Rectal smooth muscle tissue (tissue), 1 donor: ENCODE measurements at regions not wholly inside any gene's neighbourhood (a gene's known extent, or its start where the extent isn't known, plus 50 kb on each side); places are given as distances from the start of the nearest gene placed in this dataset.

ENCODE experiments used
- H3K27ac ChIP-seq: one replicate; pipeline ENCODE4 v1.7.0; 2013; ENCODE audit warnings: low read depth, low read length, inconsistent platforms
- H3K27me3 ChIP-seq: one replicate; pipeline ENCODE4 v1.7.0; 2013; ENCODE audit warnings: low read length; ENCODE audit not compliant: control insufficient read depth, insufficient read depth
- H3K36me3 ChIP-seq: one replicate; pipeline ENCODE4 v1.7.0; 2013; ENCODE audit warnings: low read length; ENCODE audit not compliant: control insufficient read depth, insufficient read depth
- H3K4me1 ChIP-seq: one replicate; pipeline ENCODE4 v1.7.0; 2013; ENCODE audit warnings: low read length; ENCODE audit not compliant: control insufficient read depth, insufficient read depth
- H3K4me3 ChIP-seq: one replicate; pipeline ENCODE4 v1.7.0; 2013; ENCODE audit warnings: low read length
- H3K9ac ChIP-seq: one replicate; pipeline ENCODE4 v1.7.0; 2013; ENCODE audit warnings: low read length

DNA sequence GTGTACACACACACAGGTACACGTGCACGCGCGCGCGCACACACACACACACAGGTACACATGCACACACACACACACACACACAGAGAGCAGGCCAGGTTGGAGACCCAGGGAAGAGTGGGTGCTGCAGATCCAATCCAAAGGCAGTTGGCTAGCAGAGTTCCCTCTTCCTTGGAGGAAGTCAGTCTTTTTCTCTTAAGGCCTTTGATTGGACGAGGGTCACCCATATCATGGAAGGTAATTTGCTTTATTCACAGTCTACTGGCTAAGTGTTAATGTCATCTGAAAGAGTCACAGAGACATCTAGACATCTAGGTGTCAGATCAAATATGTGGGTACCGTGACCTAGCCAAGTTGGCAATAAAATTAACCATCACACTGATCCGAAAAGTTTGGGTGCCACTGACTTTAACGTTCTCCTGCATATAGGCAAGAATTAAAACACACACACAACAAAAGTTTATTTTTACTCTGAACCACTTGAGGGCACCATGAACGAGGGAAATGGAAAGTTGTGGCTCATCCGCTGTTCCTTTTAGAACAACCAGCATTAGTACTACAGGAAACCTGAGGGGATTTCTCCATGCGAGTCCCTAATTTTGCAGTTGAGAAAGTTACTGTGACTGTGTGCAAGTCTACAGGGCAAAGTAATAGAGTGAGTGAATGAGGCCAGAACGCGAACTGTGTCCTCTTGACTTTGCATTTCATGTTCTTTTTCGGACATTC, 66.0 kb upstream of the STOX2 start:
- Histone ChIP-seq H3K27me3 (peaks cover 2% of the 10 kb centered on the region), H3K9ac (no peak overlapping the region), H3K4me1 (no peaks in the 10 kb centered on the region), H3K4me3 (no peak overlapping the region), H3K36me3 (no peaks in the 10 kb centered on the region), H3K27ac (no peak overlapping the region)

GRCh38 chr4:183840311-183840710, 64.8 kb upstream of the STOX2 start:
- H3K4me3 ChIP-seq: no peak overlapping the region
- H3K4me1 ChIP-seq: no peaks in the 10 kb centered on the region
- H3K27ac ChIP-seq: no peak overlapping the region
- H3K9ac ChIP-seq: no peak overlapping the region
- H3K27me3 ChIP-seq: peaks cover 2% of the 10 kb centered on the region
- H3K36me3 ChIP-seq: no peaks in the 10 kb centered on the region

DNA sequence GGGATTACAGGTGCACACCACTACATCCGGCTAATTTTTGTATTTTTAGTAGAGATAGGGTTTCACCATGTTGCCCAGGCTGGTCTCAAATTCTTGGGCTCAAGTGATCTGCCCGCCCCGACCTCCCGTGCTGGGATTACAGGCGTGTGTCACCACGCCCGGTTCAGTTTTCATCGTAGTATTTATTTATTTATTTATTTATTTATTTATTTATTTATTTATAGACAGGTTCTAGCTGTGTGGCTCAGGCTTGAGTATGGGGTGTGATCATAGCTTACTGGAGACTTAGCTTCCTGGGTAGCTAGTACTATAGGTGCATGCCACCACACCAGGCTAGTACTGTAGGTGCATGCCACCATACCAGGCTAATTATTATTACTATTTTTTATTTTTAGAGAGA, 64.1 kb upstream of the STOX2 start:
- Histone ChIP-seq H3K4me3 (no peak overlapping the region), H3K9ac (no peak overlapping the region), H3K4me1 (no peaks in the 10 kb centered on the region), H3K36me3 (no peaks in the 10 kb centered on the region), H3K27me3 (peaks cover 2% of the 10 kb centered on the region), H3K27ac (no peak overlapping the region)

DNA sequence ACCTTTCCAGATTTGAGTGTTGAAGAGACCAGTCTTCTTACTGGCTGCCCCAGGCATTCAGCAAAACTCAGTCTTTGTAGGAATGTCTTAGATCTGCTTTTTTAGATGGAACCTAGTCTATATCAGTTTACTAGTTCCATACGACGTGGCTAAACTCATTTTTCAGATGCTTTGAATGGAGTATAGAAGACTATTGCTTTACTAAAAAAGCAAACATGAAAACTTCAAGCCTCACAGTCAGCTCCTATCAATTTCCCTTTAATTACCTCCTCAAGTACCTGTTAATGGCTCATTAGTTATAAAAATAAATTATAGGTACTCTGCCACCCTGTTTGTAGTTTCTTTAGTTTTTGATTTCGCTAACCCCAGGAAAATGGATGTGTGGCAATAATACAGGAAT, 63.0 kb upstream of the STOX2 start:
- Histone ChIP-seq H3K36me3 (no peaks in the 10 kb centered on the region), H3K27ac (no peak overlapping the region), H3K9ac (no peak overlapping the region), H3K27me3 (peaks cover 2% of the 10 kb centered on the region), H3K4me1 (no peaks in the 10 kb centered on the region), H3K4me3 (no peak overlapping the region)

DNA sequence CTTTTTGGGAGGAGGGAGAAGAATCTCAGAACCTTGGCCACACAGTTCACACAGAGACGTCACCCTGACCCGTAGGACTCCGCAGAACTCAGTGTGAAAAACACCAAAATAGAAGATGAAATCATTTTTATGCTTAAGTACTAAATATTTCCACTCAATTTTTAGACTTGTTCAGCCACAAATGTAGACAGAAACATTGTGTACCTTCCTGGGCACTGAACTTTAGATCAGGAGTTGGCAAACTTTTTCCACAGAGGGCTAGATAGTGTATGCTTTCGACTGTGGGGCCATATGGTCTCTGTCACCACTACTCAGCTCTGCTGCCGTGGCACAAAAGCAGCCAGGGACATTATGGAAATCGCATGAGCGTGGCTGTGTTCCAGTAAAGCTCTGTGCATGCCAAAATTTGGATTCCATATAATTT, 61.8 kb upstream of the STOX2 start:
- H3K36me3 ChIP-seq: no peaks in the 10 kb centered on the region
- H3K4me1 ChIP-seq: no peaks in the 10 kb centered on the region
- H3K4me3 ChIP-seq: no peak overlapping the region
- no peak overlapping the region for H3K9ac ChIP-seq
- peaks cover 2% of the 10 kb centered on the region for H3K27me3 ChIP-seq
- no peak overlapping the region for H3K27ac ChIP-seq

DNA sequence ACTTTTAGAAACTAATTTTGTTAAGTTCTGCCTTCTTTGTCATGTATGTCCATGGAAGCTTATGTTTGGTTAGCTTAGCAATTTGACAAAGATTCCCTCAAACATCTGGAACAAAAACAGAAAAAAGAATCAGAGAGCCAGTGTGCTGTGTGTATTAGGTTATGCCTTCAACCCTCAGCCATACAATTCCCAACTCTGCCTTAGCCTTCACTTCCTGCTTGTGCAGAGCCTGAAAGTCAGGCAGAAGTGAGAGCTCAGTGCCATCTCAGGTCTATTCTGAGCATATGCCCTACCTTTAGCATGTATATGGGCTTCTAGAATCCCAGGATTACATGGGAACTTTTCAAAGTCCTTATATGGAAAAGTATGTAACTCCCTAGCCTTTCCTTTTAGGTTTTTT, 58.2 kb upstream of the STOX2 start:
- Histone ChIP-seq H3K36me3 (no peaks in the 10 kb centered on the region), H3K4me3 (no peak overlapping the region), H3K9ac (no peak overlapping the region), H3K4me1 (no peaks in the 10 kb centered on the region), H3K27me3 (no peaks in the 10 kb centered on the region), H3K27ac (no peak overlapping the region)

DNA sequence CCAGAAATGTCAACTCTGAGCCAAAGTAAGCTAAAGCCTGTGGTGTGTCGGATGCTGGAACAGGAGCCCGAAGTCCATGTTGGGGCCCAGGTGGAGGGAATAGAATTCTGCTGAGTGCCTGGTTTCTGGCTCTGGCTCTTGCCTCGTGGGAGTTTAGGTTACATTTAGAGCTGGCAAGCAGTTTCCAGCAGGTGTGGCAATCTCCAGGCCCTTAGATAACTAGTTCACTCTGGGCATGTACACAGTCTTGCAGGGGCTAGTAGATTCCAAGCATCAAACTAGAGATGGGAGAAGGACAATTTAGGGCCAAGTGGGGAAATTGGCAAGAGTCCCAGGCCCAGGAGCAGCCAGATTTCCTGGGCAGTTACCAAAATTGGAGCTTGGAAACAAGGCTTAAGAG, 56.3 kb upstream of the STOX2 start:
- H3K4me3 ChIP-seq: no peak overlapping the region

GRCh38 chr4:183852910-183853547, 52.1 kb upstream of the STOX2 start:
- Histone ChIP-seq H3K27ac (no peak overlapping the region), H3K36me3 (no peaks in the 10 kb centered on the region), H3K4me1 (no peaks in the 10 kb centered on the region), H3K4me3 (no peak overlapping the region), H3K9ac (no peak overlapping the region), H3K27me3 (no peaks in the 10 kb centered on the region)

More for the DNA sequence above, 56.3 kb upstream of the STOX2 start:
- H3K4me1 ChIP-seq: no peaks in the 10 kb centered on the region
- H3K36me3 ChIP-seq: no peaks in the 10 kb centered on the region
- H3K27me3 ChIP-seq: no peaks in the 10 kb centered on the region
- H3K9ac ChIP-seq: no peak overlapping the region
- no peak overlapping the region for H3K27ac ChIP-seq

DNA sequence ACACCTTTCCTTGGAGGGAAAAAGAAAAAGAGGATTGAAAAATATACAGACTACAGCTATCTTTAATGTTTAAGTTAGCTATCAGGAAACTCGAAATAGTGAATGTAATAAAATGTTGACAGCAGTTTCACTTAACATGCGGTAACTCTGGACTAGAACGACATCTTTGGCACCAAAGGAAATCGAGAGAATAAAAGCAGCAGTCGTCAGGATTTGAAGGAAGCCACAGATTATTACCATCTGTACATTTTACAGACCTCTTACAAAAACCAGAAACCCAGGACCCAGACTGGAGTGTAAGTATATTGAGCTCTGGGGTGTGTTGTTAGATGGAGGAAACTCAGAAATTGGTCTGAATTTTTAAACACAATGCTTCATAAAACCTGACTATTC, 51.6 kb upstream of the STOX2 start:
- no peak overlapping the region for H3K9ac ChIP-seq
- no peak overlapping the region for H3K4me3 ChIP-seq
- H3K36me3 ChIP-seq: no peaks in the 10 kb centered on the region
- no peaks in the 10 kb centered on the region for H3K4me1 ChIP-seq
- H3K27me3 ChIP-seq: no peaks in the 10 kb centered on the region
- no peak overlapping the region for H3K27ac ChIP-seq
